ENCODE measurements at regions not wholly inside any gene's neighbourhood (a gene's known extent, or its start where the extent isn't known, plus 50 kb on each side); places are given as distances from the start of the nearest gene placed in this dataset.

GRCh38 chr12:79522989-79523386, 167.8 kb downstream of the PAWR start:
- no peak for TF ChIP-seq CTCF (IDR thresholded peaks at IDR 0.05; ENCODE audit: control insufficient read depth, extremely low read depth, insufficient read depth)
- no peak overlapping the region for H3K4me3 ChIP-seq (ENCODE audit: low read depth, low read length)
- DNase-seq (ENCODE audit: low read depth) = no peak

DNA sequence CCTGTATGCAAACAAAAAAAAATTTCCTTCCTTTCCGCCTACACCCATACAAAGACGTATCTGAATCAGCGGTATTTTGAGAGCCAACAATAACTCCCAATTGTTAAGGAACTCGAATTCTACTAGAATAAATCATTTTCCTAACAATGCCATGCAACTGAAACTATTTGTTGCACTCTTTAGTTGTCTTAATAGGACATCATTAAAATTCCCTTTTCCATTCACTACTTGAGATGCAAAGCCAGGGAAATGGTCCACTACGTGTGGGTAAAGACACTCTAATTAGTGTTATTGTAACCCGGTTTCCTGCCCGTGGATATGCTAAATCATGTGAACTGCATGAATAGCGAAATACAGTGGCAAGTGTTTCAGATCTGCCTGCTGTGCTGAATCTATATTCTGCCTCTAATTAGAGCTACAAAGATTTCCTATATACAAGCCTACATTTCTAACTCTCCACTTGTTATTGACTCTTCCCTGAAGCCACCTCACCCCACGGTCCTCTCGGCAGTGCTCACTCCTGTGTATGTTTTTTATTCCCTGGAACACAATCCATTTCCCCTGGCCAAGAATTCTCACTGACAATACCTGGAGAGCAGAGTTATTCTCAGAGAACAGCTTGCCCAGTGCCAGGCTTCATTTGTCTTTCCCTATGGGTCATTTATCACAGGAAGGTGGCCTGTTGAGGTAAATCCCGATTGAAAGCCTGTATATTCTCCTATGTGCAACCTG, 168.3 kb downstream of the PAWR start:
- no peak for TF ChIP-seq CTCF (IDR thresholded peaks at IDR 0.05; ENCODE audit: control insufficient read depth, extremely low read depth, insufficient read depth)
- no peak for DNase-seq (ENCODE audit: low read depth)
- no peak overlapping the region for H3K4me3 ChIP-seq (ENCODE audit: low read depth, low read length)

DNA sequence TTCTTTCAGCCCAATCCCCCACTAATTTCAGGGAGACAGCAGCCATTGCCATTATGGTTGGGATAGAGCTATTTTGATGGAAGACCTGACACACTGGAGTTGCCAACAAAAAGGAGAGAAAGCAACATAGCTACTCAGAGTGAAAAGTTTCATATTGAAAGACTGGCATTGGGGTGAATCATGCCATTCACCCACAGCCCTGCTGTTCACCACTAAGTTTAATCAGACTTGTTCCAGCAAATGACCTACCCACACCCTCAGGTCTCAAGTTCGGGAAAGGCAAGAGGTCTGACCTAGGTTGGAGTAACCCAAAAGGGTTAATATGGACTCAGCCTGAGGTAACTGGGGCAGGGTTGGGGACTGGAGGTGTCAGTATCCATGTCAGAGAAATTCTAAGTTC, 169.2 kb downstream of the PAWR start:
- no peak for TF ChIP-seq CTCF (IDR thresholded peaks at IDR 0.05; ENCODE audit: control insufficient read depth, extremely low read depth, insufficient read depth)
- no peak for DNase-seq (ENCODE audit: low read depth)
- no peak overlapping the region for H3K4me3 ChIP-seq (ENCODE audit: low read depth, low read length)

- DNase-seq (ENCODE audit: low read depth) = no peak
- H3K4me3 ChIP-seq (ENCODE audit: low read depth, low read length) = no peak overlapping the region
- no peak for TF ChIP-seq CTCF (IDR thresholded peaks at IDR 0.05; ENCODE audit: control insufficient read depth, extremely low read depth, insufficient read depth)
Observed at GRCh38 chr12:79517363-79517762, 173.4 kb downstream of the PAWR start.

DNA sequence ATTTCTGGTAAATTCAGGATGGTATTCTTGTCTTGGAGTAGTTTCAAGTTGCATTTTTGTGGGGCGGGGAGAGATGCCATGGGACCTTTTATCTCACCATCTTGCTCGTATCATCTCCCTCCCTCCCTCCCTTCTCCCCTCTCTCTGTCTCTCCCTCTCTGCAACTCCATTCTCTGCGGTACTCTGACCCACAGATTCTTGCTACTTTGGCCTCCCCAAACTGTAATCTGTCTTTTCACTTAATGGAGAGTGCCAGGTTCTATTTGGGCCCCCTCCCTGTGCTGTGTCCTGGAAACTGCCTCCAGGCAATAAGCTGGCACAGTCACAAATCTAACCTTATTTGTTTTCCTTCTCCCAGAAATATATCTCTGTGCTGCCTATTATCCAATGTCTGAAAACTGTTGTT, 175.2 kb downstream of the PAWR start:
- no peak overlapping the region for H3K4me3 ChIP-seq (ENCODE audit: low read depth, low read length)
- no peak for TF ChIP-seq CTCF (IDR thresholded peaks at IDR 0.05; ENCODE audit: control insufficient read depth, extremely low read depth, insufficient read depth)
- DNase-seq (ENCODE audit: low read depth) = no peak

DNA sequence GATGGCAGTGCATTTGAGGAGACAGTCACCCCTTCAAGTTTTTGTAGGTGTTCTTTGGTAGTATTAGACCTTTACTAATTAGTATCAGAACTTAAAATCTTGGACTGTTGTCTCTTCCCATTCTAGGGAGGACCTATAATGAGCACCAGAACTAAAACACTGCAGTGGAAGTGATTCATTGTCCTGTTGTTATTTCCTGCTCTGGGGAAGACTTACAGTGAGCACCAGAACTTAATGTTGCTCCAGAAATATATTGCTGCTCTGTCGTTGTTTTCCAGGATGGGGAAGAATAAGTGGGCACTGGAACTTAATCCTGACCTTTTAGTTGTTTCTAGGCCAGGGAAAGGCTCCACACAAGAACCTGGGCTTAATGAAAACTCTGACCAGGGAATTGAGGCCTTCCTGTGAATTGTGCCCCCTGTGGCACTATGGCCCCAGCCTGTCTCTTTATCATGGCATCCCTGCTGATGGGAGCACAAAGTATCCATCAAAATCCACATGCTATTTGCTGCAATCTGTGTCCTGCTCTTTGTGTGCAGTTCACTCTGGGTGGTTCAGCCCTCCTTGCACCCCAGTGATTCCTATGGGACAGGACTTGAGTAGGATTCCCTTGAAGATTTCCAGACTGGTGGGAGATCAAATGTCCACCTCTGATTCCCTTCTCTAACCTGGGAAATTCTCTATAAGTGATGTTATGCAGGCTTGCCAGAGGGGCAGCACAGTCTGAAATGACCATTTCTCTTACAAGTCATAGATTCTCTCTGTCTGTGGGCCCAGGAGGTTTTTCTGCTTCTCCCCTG, 175.8 kb downstream of the PAWR start:
- DNase-seq (ENCODE audit: low read depth) = no peak
- no peak overlapping the region for H3K4me3 ChIP-seq (ENCODE audit: low read depth, low read length)
- TF ChIP-seq CTCF (IDR thresholded peaks at IDR 0.05; ENCODE audit: control insufficient read depth, extremely low read depth, insufficient read depth) = no peak
